IPS-20b (cell line): ENCODE measurements at regions not wholly inside any gene's neighbourhood (a gene's known extent, or its start where the extent isn't known, plus 50 kb on each side); places are given as distances from the start of the nearest gene placed in this dataset.

Source experiments
- H3K27ac ChIP-seq: one replicate; pipeline ENCODE4 v1.5.1; 2013; ENCODE audit warnings: low read length
- H3K27me3 ChIP-seq: 2 replicates; pipeline ENCODE4 v1.6.1; 2013; ENCODE audit warnings: mild to moderate bottlenecking, low read length, inconsistent platforms; ENCODE audit not compliant: insufficient read depth
- H3K36me3 ChIP-seq: 2 replicates; pipeline ENCODE4 v1.6.1; 2013; ENCODE audit warnings: low read depth, mild to moderate bottlenecking, inconsistent platforms, low read length, moderate library complexity; ENCODE audit not compliant: insufficient read depth
- H3K4me1 ChIP-seq: 2 replicates; pipeline ENCODE4 v1.6.1; 2013; ENCODE audit warnings: mild to moderate bottlenecking, control low read depth, inconsistent platforms, low read length, moderate library complexity; ENCODE audit not compliant: insufficient read depth
- H3K4me3 ChIP-seq: 2 replicates; pipeline ENCODE4 v1.5.1; 2013; ENCODE audit warnings: mild to moderate bottlenecking, low read length, inconsistent platforms
- H3K9ac ChIP-seq: 2 replicates; pipeline ENCODE4 v1.6.1; 2013; ENCODE audit warnings: low read depth, mild to moderate bottlenecking, inconsistent platforms, low read length, moderate library complexity
- H3K9me3 ChIP-seq: 2 replicates; pipeline ENCODE4 v1.6.1; 2013; ENCODE audit warnings: mild to moderate bottlenecking, low read depth, low read length, inconsistent platforms; ENCODE audit not compliant: insufficient read depth

GRCh38 chr20:60955706-60956105 lies 296.4 kb upstream of the CDH4 start:
- Histone ChIP-seq H3K27ac (no peak overlapping the region), H3K27me3 (peaks cover 80% of the 10 kb centered on the region), H3K36me3 (no peaks in the 10 kb centered on the region), H3K9ac (no peak overlapping the region), H3K4me3 (no peak overlapping the region), H3K4me1 (no peaks in the 10 kb centered on the region), H3K9me3 (no peaks in the 10 kb centered on the region; the same call in 1 of the 2 replicates)

- Histone ChIP-seq H3K9ac (no peak overlapping the region), H3K9me3 (no peaks in the 10 kb centered on the region; the same call in 1 of the 2 replicates), H3K27me3 (peaks cover 80% of the 10 kb centered on the region), H3K4me3 (no peak overlapping the region), H3K36me3 (no peaks in the 10 kb centered on the region), H3K27ac (no peak overlapping the region), H3K4me1 (no peaks in the 10 kb centered on the region)
Observed at GRCh38 chr20:60956194-60956593, 295.9 kb upstream of the CDH4 start.

- Histone ChIP-seq H3K4me1 (no peaks in the 10 kb centered on the region), H3K9me3 (no peaks in the 10 kb centered on the region; the same call in 1 of the 2 replicates), H3K4me3 (no peak overlapping the region), H3K27me3 (peaks cover 79% of the 10 kb centered on the region), H3K27ac (no peak overlapping the region), H3K9ac (no peak overlapping the region), H3K36me3 (no peaks in the 10 kb centered on the region)
Observed at GRCh38 chr20:60957621-60958020, 294.4 kb upstream of the CDH4 start.

- H3K4me1 ChIP-seq: no peaks in the 10 kb centered on the region; the same call in 1 of the 2 replicates
- H3K36me3 ChIP-seq: no peaks in the 10 kb centered on the region
- no peak overlapping the region for H3K27ac ChIP-seq
- H3K4me3 ChIP-seq: no peak overlapping the region
- peaks cover 75% of the 10 kb centered on the region for H3K27me3 ChIP-seq
- no peak overlapping the region for H3K9ac ChIP-seq
- H3K9me3 ChIP-seq: no peaks in the 10 kb centered on the region
Observed at GRCh38 chr20:60959971-60960370, 292.1 kb upstream of the CDH4 start.

GRCh38 chr20:60960500-60960899 lies 291.6 kb upstream of the CDH4 start:
- Histone ChIP-seq H3K36me3 (no peaks in the 10 kb centered on the region), H3K4me1 (no peaks in the 10 kb centered on the region; the same call in 1 of the 2 replicates), H3K4me3 (no peak overlapping the region), H3K27ac (no peak overlapping the region), H3K9ac (no peak overlapping the region), H3K27me3 (peaks cover 70% of the 10 kb centered on the region), H3K9me3 (no peaks in the 10 kb centered on the region)

GRCh38 chr20:60961551-60961950 lies 290.5 kb upstream of the CDH4 start:
- Histone ChIP-seq H3K9me3 (no peaks in the 10 kb centered on the region), H3K9ac (no peak overlapping the region), H3K27ac (no peak overlapping the region), H3K36me3 (no peaks in the 10 kb centered on the region), H3K4me1 (no peaks in the 10 kb centered on the region; the same call in 1 of the 2 replicates), H3K4me3 (no peak overlapping the region), H3K27me3 (peaks cover 69% of the 10 kb centered on the region)

- Histone ChIP-seq H3K36me3 (no peaks in the 10 kb centered on the region), H3K27ac (no peak overlapping the region), H3K27me3 (peaks cover 61% of the 10 kb centered on the region), H3K9ac (no peak overlapping the region), H3K9me3 (no peaks in the 10 kb centered on the region), H3K4me1 (no peaks in the 10 kb centered on the region; the same call in 1 of the 2 replicates), H3K4me3 (no peak overlapping the region)
Observed at GRCh38 chr20:60962367-60963045, 289.6 kb upstream of the CDH4 start.

GRCh38 chr20:60963146-60963545 lies 288.9 kb upstream of the CDH4 start:
- Histone ChIP-seq H3K36me3 (no peaks in the 10 kb centered on the region), H3K27me3 (peaks cover 66% of the 10 kb centered on the region), H3K9me3 (no peaks in the 10 kb centered on the region), H3K4me1 (no peaks in the 10 kb centered on the region; the same call in 1 of the 2 replicates), H3K27ac (no peak overlapping the region), H3K4me3 (no peak overlapping the region), H3K9ac (no peak overlapping the region)

- Histone ChIP-seq H3K4me1 (no peaks in the 10 kb centered on the region; the same call in 1 of the 2 replicates), H3K9ac (no peak overlapping the region), H3K27me3 (peaks cover 62% of the 10 kb centered on the region), H3K4me3 (no peak overlapping the region), H3K36me3 (no peaks in the 10 kb centered on the region), H3K27ac (no peak overlapping the region), H3K9me3 (no peaks in the 10 kb centered on the region)
Observed at GRCh38 chr20:60964911-60965310, 287.1 kb upstream of the CDH4 start.

GRCh38 chr20:60966031-60966430 lies 286.0 kb upstream of the CDH4 start:
- Histone ChIP-seq H3K27ac (no peak overlapping the region), H3K4me1 (no peaks in the 10 kb centered on the region; the same call in 1 of the 2 replicates), H3K36me3 (no peaks in the 10 kb centered on the region), H3K4me3 (no peak overlapping the region), H3K27me3 (peaks cover 63% of the 10 kb centered on the region), H3K9ac (no peak overlapping the region), H3K9me3 (no peaks in the 10 kb centered on the region)

GRCh38 chr20:60966766-60967165 lies 285.3 kb upstream of the CDH4 start:
- H3K27ac ChIP-seq: no peak overlapping the region
- H3K4me3 ChIP-seq: no peak overlapping the region
- no peak overlapping the region for H3K9ac ChIP-seq
- no peaks in the 10 kb centered on the region; the same call in 1 of the 2 replicates for H3K4me1 ChIP-seq
- H3K9me3 ChIP-seq: no peaks in the 10 kb centered on the region
- peaks cover 56% of the 10 kb centered on the region for H3K27me3 ChIP-seq
- H3K36me3 ChIP-seq: no peaks in the 10 kb centered on the region
